BJ (cell line): ENCODE measurements at regions not wholly inside any gene's neighbourhood (a gene's known extent, or its start where the extent isn't known, plus 50 kb on each side); places are given as distances from the start of the nearest gene placed in this dataset.

ENCODE experiments used
- CTCF ChIA-PET: fragments of 350-600 bp; formaldehyde crosslinking; extraction: SDS; loops from one replicate; lab custom pipeline; 2021; ENCODE audit warnings: antibody characterized with exemption, inconsistent platforms; lab: Yijun Ruan, JAX
- POLR2A ChIA-PET: fragments of 300-600 bp; sonication (Branson Sonifier 250); formaldehyde crosslinking; extraction: SDS; loops from one replicate; lab custom pipeline; 2021; ENCODE audit warnings: antibody characterized with exemption; lab: Charles Lee
- DNase-seq: peaks from one replicate; pipeline ENCODE4 v3.0.0-alpha.2; 2011; ENCODE audit warnings: low read depth
- H3K27me3 ChIP-seq: 2 replicates; pipeline ENCODE4 v1.6.0; 2011; ENCODE audit warnings: low read length; ENCODE audit not compliant: control insufficient read depth, insufficient read depth
- H3K36me3 ChIP-seq: 2 replicates; pipeline ENCODE4 v1.5.1; 2011; ENCODE audit warnings: low read length; ENCODE audit not compliant: control insufficient read depth, insufficient read depth
- H3K4me3 ChIP-seq: 2 replicates; pipeline ENCODE4 v1.5.1; 2011; ENCODE audit warnings: low read depth, mild to moderate bottlenecking, control low read depth, low read length
- CTCF ChIP-seq: IDR thresholded peaks from 2 replicates; pipeline ENCODE4 v1.5.1; 2011; ENCODE audit warnings: low read depth, mild to moderate bottlenecking, control low read depth, inconsistent platforms, low read length, moderate library complexity; ENCODE audit not compliant: insufficient read depth

DNA sequence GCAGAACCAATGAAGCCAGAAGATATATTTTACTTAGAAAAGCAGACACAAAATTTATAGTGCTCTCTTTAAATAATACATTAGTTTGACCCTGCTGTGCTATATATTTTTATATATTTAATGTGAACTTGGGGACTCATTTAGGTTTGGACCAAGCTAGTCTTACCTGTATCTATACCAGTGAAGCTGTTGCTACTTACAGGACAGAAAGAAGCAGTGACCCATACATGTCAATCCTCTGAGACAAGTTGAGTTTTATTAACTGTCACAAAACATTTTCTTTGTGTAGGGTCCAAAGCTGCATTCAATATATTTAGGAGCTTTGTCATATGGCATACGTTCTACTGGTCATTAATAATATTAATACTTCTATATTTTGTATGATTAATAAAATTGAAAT is 327.7 kb upstream of the NUDT12 start:
- no peak for DNase-seq
- Histone ChIP-seq H3K4me3 (no peak overlapping the region), H3K36me3 (no peaks in the 10 kb centered on the region), H3K27me3 (no peaks in the 10 kb centered on the region)
- TF ChIP-seq CTCF = no peak
- ChIA-PET POLR2A (no interaction called here), CTCF (no interaction called here)

DNA sequence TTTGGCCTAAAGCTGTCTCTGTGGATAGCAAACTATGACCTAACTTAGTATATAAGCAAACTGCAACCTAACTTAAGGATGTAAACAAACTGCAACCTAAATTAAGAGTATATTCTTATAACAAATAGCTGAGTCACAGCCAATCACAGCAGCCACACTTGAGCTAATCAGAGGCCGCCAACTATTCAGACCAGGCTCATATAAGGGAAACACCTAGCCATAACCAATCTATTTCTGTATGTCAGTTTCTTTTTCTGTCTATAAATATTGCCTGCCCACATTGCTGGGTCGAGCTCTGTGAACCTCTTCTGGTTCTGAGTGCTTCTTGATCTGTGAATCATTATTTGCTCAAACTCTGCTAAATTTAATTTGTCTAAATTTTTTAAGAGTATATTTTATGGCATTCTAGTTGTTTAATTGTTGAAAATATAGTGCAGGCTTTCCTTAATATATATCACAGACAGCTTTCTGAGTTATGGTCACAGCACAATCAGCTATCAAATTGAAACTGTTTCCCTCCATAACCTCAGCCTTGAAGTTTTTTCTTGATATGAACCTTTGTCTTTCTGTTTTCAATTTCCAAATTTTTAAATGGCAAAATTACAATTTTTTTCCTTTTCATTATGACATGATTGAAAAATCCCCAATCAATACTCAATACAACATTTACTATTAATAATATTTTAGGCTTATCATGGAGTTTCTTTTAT is 327.1 kb upstream of the NUDT12 start:
- no peak for DNase-seq
- POLR2A ChIA-PET = no interaction called here
- H3K36me3 ChIP-seq = no peaks in the 10 kb centered on the region
- no peak for TF ChIP-seq CTCF
- CTCF ChIA-PET = interaction anchor here (0.7 kb wide), 1 partner anchor 12 kb away, joined by 3 read pairs; no protein-coding TSS in a partner anchor
- H3K27me3 ChIP-seq = no peaks in the 10 kb centered on the region
- H3K4me3 ChIP-seq = no peak overlapping the region

- no peak for DNase-seq
- Histone ChIP-seq H3K36me3 (no peaks in the 10 kb centered on the region), H3K4me3 (no peak overlapping the region), H3K27me3 (no peaks in the 10 kb centered on the region)
- CTCF ChIA-PET = interaction anchor here (0.6 to 1.9 kb wide), 2 partner anchors 12 to 1541 kb away, joined by 3 to 5 read pairs; no protein-coding TSS in a partner anchor
- POLR2A ChIA-PET = no interaction called here
- TF ChIP-seq CTCF = no peak
Observed at GRCh38 chr5:103886826-103887225, 324.2 kb upstream of the NUDT12 start.

DNA sequence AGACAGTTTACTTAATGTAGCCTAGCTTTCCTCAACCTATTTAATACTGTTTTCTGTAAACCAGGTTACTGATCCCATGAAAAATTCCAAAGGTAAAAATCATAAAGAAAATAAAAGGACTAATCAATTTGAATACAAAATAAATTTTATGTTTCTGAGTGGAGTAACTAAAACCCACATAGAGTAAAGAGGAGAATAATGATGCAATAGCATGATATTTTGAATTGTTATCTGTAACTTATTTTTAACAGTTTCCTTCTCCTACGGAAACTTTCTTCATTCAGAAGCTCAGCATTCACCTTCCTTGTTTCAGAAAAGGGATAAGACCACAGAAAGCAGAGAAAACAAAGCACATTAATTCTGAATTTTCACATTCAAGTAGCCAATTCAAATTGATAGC is 320.6 kb upstream of the NUDT12 start:
- Histone ChIP-seq H3K27me3 (no peaks in the 10 kb centered on the region), H3K36me3 (no peaks in the 10 kb centered on the region), H3K4me3 (no peak overlapping the region)
- ChIA-PET CTCF (interaction anchor here (1.2 kb wide), 1 partner anchor 15 kb away, joined by 4 read pairs; no protein-coding TSS in a partner anchor), POLR2A (no interaction called here)
- no peak for DNase-seq
- TF ChIP-seq CTCF = no peak

GRCh38 chr5:103881560-103881959 is 319.0 kb upstream of the NUDT12 start:
- no peak for DNase-seq
- TF ChIP-seq CTCF = no peak
- CTCF ChIA-PET = no interaction called here
- Histone ChIP-seq H3K27me3 (no peaks in the 10 kb centered on the region), H3K4me3 (no peak overlapping the region), H3K36me3 (no peaks in the 10 kb centered on the region)
- POLR2A ChIA-PET = no interaction called here
